ENCODE measurements at regions not wholly inside any gene's neighbourhood (a gene's known extent, or its start where the extent isn't known, plus 50 kb on each side); places are given as distances from the start of the nearest gene placed in this dataset.

DNA sequence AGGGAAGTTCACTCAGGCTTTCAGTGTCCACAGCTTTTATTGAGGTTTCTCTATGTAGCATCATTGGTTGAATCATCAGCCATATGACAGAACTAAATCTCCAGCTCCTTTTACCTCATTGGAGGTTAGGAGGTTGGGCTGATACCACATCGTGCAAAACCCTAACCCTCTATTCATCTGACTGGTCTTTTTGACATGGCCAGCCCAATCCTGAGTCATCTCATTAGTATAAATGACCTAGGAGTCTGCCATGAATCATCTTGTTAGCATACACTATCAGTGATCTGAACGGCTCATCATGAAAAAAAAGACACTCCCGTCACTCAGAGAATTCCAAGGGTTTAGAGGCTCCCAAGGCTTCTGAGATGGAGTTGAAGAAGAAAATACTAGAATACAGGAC is 669.8 kb upstream of the POT1 start:
- FAIRE-seq = no peak
- DNase-seq (ENCODE audit: extremely low read depth in 1 of 4, low spot score in 3 of 4) = peak in 3 of 4 experiments; percentile 13 to 22 (median 19)
- Histone ChIP-seq H3K27ac (ENCODE audit: extremely low read depth, low read depth, low read length) (no peak overlapping the region), H3K9me1 (ENCODE audit: control insufficient read depth, insufficient read depth, low read length) (no peaks in the 10 kb centered on the region), H2AFZ (ENCODE audit: low read depth, low read length) (no peak overlapping the region), H3K4me1 (replicated peaks in 1 of 2; ENCODE audit: control insufficient read depth in 2 of 2, insufficient read depth in 2 of 2, low read length in 2 of 2) (no peaks in the 10 kb centered on the region), H3K36me3 (ENCODE audit: control insufficient read depth, insufficient read depth, low read length) (no peaks in the 10 kb centered on the region), H4K20me1 (replicated peaks; ENCODE audit: control insufficient read depth, insufficient read depth, low read length) (no peaks in the 10 kb centered on the region), H3K4me3 (no peak overlapping the region), H3K9me3 (replicated peaks; ENCODE audit: control insufficient read depth, insufficient read depth, low read depth, low read length) (no peaks in the 10 kb centered on the region), H3K27me3 (ENCODE audit: control insufficient read depth in 2 of 2, insufficient read depth in 2 of 2, low read length in 2 of 2) (no peaks in the 10 kb centered on the region), H3K9ac (ENCODE audit: insufficient read depth in 1 of 2, low read depth in 2 of 2, low read length in 2 of 2) (no peak overlapping the region), H3K4me2 (ENCODE audit: insufficient read depth, low read length) (no peak overlapping the region), H3K79me2 (ENCODE audit: control insufficient read depth, insufficient read depth, low read length) (no peaks in the 10 kb centered on the region)
- CTCF ChIA-PET (ENCODE audit: low intra/inter-chr PET ratio) = no interaction called here
- no TSS peak for BruUV-seq (replicated peaks)
- ATAC-seq = peak; percentile 85
- intact Hi-C loops (cut with micrococcal nuclease) = no loop called here
- POLR2A ChIA-PET = no interaction called here
- in situ Hi-C loops (cut with MboI) = no loop called here
- WGBS (ENCODE audit: insufficient coverage, low coverage, missing lambda C conversion rate) = 0% methylated on average over 3 of the region's 3 CpGs
- TF ChIP-seq FOSL1 (tag; conservative IDR thresholded peaks at IDR 0.05) (peak; percentile 75), ETV5 (CRISPR knock-in tag; IDR thresholded peaks at IDR 0.05; ENCODE audit: low read depth) (no peak), JUND (IDR thresholded peaks at IDR 0.05; ENCODE audit: borderline replicate concordance, low read depth, low read length) (peak; percentile 19; the same call in 1 of the 2 replicates), JUND (tag; IDR thresholded peaks at IDR 0.05; ENCODE audit: borderline replicate concordance, low read depth, low read length) (0 out of 3 replicates have a peak, but pooled peaks have one; percentile 40), NFRKB (IDR thresholded peaks at IDR 0.05; ENCODE audit: low read depth) (no peak), HDAC6 (IDR thresholded peaks at IDR 0.05; ENCODE audit: low read depth, low read length) (no peak), KLF1 (tag; IDR thresholded peaks at IDR 0.05) (no peak), TEAD4 (IDR thresholded peaks at IDR 0.05; ENCODE audit: low read length) (no peak), TEAD4 (CRISPR knock-in tag; IDR thresholded peaks at IDR 0.05; ENCODE audit: borderline replicate concordance) (no peak), CHD4 (IDR thresholded peaks at IDR 0.05; ENCODE audit: insufficient read depth, insufficient replicate concordance, low read depth, low read length, poor library complexity, severe bottlenecking) (no peak), BRF1 (IDR thresholded peaks at IDR 0.05; ENCODE audit: borderline replicate concordance, extremely low read depth, insufficient read length) (no peak), IFI16 (CRISPR knock-in tag; IDR thresholded peaks at IDR 0.05) (no peak)
- TF ChIP-seq, protein P1, sequence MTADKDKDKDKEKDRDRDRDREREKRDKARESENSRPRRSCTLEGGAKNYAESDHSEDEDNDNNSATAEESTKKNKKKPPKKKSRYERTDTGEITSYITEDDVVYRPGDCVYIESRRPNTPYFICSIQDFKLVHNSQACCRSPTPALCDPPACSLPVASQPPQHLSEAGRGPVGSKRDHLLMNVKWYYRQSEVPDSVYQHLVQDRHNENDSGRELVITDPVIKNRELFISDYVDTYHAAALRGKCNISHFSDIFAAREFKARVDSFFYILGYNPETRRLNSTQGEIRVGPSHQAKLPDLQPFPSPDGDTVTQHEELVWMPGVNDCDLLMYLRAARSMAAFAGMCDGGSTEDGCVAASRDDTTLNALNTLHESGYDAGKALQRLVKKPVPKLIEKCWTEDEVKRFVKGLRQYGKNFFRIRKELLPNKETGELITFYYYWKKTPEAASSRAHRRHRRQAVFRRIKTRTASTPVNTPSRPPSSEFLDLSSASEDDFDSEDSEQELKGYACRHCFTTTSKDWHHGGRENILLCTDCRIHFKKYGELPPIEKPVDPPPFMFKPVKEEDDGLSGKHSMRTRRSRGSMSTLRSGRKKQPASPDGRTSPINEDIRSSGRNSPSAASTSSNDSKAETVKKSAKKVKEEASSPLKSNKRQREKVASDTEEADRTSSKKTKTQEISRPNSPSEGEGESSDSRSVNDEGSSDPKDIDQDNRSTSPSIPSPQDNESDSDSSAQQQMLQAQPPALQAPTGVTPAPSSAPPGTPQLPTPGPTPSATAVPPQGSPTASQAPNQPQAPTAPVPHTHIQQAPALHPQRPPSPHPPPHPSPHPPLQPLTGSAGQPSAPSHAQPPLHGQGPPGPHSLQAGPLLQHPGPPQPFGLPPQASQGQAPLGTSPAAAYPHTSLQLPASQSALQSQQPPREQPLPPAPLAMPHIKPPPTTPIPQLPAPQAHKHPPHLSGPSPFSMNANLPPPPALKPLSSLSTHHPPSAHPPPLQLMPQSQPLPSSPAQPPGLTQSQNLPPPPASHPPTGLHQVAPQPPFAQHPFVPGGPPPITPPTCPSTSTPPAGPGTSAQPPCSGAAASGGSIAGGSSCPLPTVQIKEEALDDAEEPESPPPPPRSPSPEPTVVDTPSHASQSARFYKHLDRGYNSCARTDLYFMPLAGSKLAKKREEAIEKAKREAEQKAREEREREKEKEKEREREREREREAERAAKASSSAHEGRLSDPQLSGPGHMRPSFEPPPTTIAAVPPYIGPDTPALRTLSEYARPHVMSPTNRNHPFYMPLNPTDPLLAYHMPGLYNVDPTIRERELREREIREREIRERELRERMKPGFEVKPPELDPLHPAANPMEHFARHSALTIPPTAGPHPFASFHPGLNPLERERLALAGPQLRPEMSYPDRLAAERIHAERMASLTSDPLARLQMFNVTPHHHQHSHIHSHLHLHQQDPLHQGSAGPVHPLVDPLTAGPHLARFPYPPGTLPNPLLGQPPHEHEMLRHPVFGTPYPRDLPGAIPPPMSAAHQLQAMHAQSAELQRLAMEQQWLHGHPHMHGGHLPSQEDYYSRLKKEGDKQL (CRISPR knock-in tag; IDR thresholded peaks at IDR 0.05; ENCODE audit: borderline replicate concordance) = no peak
- TF ChIP-seq, protein P2, sequence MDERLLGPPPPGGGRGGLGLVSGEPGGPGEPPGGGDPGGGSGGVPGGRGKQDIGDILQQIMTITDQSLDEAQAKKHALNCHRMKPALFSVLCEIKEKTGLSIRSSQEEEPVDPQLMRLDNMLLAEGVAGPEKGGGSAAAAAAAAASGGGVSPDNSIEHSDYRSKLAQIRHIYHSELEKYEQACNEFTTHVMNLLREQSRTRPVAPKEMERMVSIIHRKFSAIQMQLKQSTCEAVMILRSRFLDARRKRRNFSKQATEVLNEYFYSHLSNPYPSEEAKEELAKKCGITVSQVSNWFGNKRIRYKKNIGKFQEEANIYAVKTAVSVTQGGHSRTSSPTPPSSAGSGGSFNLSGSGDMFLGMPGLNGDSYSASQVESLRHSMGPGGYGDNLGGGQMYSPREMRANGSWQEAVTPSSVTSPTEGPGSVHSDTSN (CRISPR knock-in tag; IDR thresholded peaks at IDR 0.05; ENCODE audit: low read depth) = no peak
- TF ChIP-seq, protein P2 (tag; conservative IDR thresholded peaks at IDR 0.05; ENCODE audit: low read depth) = 0 out of 2 replicates have a peak, but pooled peaks have one; percentile 26
